Heart right ventricle (tissue), 16 donors: ENCODE measurements at regions not wholly inside any gene's neighbourhood (a gene's known extent, or its start where the extent isn't known, plus 50 kb on each side); places are given as distances from the start of the nearest gene placed in this dataset.

Experiments
- ATAC-seq, 8 donors: fragments of 200-7000 bp; cut with Tn5 transposase; one replicate each; pipeline ENCODE4 v1.9.1; 2020; ENCODE audit warnings: mild to moderate bottlenecking in 8 of 8, moderate library complexity in 8 of 8, moderate number of reproducible peaks in 1 of 8
- DNase-seq, 2 donors: peaks; one replicate each; pipeline ENCODE4 v3.0.0-alpha.2; 2020
- H3K27ac ChIP-seq, 10 donors: fragments of 200-600 bp; sonication (generic) in 2 of 10; one replicate each; pipeline versions ENCODE4 v1.5.0 to v1.8.0; 2020 to 2022; ENCODE audit warnings: mild to moderate bottlenecking in 3 of 10
- H3K27me3 ChIP-seq, 7 donors: fragments of 200-600 bp; one replicate each; pipeline ENCODE4 v1.8.0; 2021 to 2022; ENCODE audit warnings: mild to moderate bottlenecking in 2 of 7
- H3K36me3 ChIP-seq, 9 donors: fragments of 200-600 bp; sonication (generic) in 1 of 9; one replicate each; pipeline versions ENCODE4 v1.5.0 to v1.8.0; 2020 to 2022; ENCODE audit warnings: mild to moderate bottlenecking in 2 of 9
- H3K4me1 ChIP-seq, 9 donors: fragments of 200-600 bp; sonication (generic) in 1 of 9; one replicate each; pipeline versions ENCODE4 v1.5.0 to v1.8.0; 2020 to 2022; ENCODE audit warnings: mild to moderate bottlenecking in 4 of 9
- H3K4me3 ChIP-seq, 10 donors: fragments of 200-600 bp; sonication (generic) in 2 of 10; one replicate each; pipeline versions ENCODE4 v1.5.0 to v1.8.0; 2020 to 2022; ENCODE audit warnings: mild to moderate bottlenecking in 7 of 10, moderate library complexity in 2 of 10
- H3K9me3 ChIP-seq, 11 donors: fragments of 200-600 bp in 10 of 11; sonication (generic) in 2 of 11; one replicate each; pipeline versions ENCODE4 v1.5.0 to v1.8.0; 2013 to 2022; ENCODE audit warnings: mild to moderate bottlenecking in 2 of 11, control low read depth in 1 of 11, moderate library complexity in 1 of 11
- CTCF ChIP-seq, 9 donors: fragments of 200-600 bp; sonication (generic) in 2 of 9; IDR thresholded peaks; one replicate each; pipeline versions ENCODE4 v1.5.0 to v1.8.0; 2021 to 2022; ENCODE audit warnings: antibody characterized with exemption in 9 of 9, mild to moderate bottlenecking in 5 of 9, moderate library complexity in 1 of 9
- WGBS, 2 donors: extraction: QIAGEN DNeasy Blood & Tissue Kit; methylation state at CpG; one replicate each; pipeline ENCODE4 v1.1.7; 2013; ENCODE audit warnings: inconsistent platforms in 1 of 2; 5-methylcytosine and 5-hydroxymethylcytosine counted together
- intact Hi-C, 10 donors: fragments of 100-400 bp; cut with DNase I; formaldehyde crosslinking; loops; one replicate each; pipeline versions ENCODE4 v1.11.1 to v1.14.2; 2022
- microRNA-seq, 2 donors: library from miRNA; unstranded; fragments of <30 nt; microRNA quantifications; one replicate each; pipeline ENCODE4 v1.2.0, GENCODE V29; 2021
- donor health status: Arrhythmogenic right ventricular cardiomyopathy.
- donor health status: ischemic (EF 13 %, LVEDD 7.1; RV severe dilation, severe dysfunction).
- donor health status: healthy with polysubstance abuse.
- donor health status: DM: no; HTN: yes; CAD: no.
- donor health status: DM: no; HTN: no; CAD: no.
- donor health status: ischemic (EF 25% LVEDD 6.9; RV normal size, moderate dysfunction).
- donor health status: ischemic (EF 25% LVEDD 5.7; RV mildly dilated, moderate dysfunction).
- donor health status: healthy.
- donor health status: DM: yes; HTN: yes; CAD: no.
- donor health status: Ischemic cardiomyopathy.
- donor health status: ischemic (EF 35%, LVEDD 5.7; RV mildly dilated, moderate dysfunction).
- donor health status: nonischemic (EF 11% LVEDD 7.7; RV severe dilation, severe dysfunction).
- donor health status: DM: yes; HTN: yes; CAD: no.
- donor health status: PGD.
- donor health status: ischemic (EF 29% LVEDD 5.4; RV normal size, mild dysfunction).
- donor health status: nonischemic (EF 23%, LVEDD 6.1; RV moderate dilation, normal function).

- H3K27ac ChIP-seq, result no peak overlapping the region
- no peak for TF ChIP-seq CTCF (IDR thresholded peaks at IDR 0.05)
- H3K36me3 ChIP-seq, result no peaks in the 10 kb centered on the region
- H3K9me3 ChIP-seq, result peaks cover 0 to 11% (median 2%) of the 10 kb centered on the region in 11 donors
- DNase-seq, result no peak
- H3K4me1 ChIP-seq, result peaks cover 0 to 9% (median 0%) of the 10 kb centered on the region in 9 donors
- no peak overlapping the region for H3K4me3 ChIP-seq
- WGBS, 2 donors, result 39 to 46% methylated on average over 2 of the region's 2 CpGs
- intact Hi-C loops, result no loop called here
- ATAC-seq, result no peak
- H3K27me3 ChIP-seq, result no peaks in the 10 kb centered on the region
These were observed 50.0 kb upstream of the NOX3 start for GRCh38 chr6:155505608-155505989.

Small RNAs in the stretch of these regions (microRNA-seq; reads per million reads assigned to microRNA genes)
- 0 reads per million in 2 donors for gene MIR1202
